Left ventricle myocardium superior (tissue), 1 donor: ENCODE measurements at regions not wholly inside any gene's neighbourhood (a gene's known extent, or its start where the extent isn't known, plus 50 kb on each side); places are given as distances from the start of the nearest gene placed in this dataset.
"Not testable (repeated sequence)": the region's sequence is repeated elsewhere in the genome, so short reads cannot be mapped to it uniquely, and the experiment has no call there.

ENCODE experiments used
- ATAC-seq: fragments of 200-7000 bp; cut with Tn5 transposase; one replicate; pipeline ENCODE4 v1.9.1; 2020; ENCODE audit warnings: mild to moderate bottlenecking, moderate library complexity
- DNase-seq: peaks from one replicate; pipeline ENCODE4 v3.0.0-alpha.2; 2020
- intact Hi-C: fragments of 100-400 bp; cut with micrococcal nuclease; formaldehyde crosslinking; loops from one replicate; pipeline ENCODE4 v1.11.0; 2022
- donor health status: DM: no; HTN: yes; CAD: no; lungs with severe emphysema.

DNA sequence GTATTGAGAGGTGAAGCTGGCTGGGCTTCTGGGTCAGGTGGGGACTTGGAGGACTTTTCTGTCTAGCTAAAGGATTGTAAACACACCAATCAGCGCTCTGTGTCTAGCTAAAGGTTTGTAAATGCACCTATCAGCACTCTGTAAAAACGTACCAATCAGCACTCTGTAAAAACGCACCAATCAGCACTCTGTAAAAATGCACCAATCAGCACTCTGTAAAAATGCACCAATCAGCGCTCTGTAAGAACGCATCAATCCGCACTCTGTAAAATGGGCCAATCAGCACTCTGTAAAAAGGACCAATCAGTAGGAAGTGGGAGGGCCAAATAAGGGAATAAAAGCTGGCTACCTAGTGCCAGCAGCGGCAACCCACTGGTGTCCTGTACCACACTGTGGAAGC is 56.1 kb upstream of the ALG10 start:
- intact Hi-C loops, DNase-seq, ATAC-seq: not testable (repeated sequence)

DNA sequence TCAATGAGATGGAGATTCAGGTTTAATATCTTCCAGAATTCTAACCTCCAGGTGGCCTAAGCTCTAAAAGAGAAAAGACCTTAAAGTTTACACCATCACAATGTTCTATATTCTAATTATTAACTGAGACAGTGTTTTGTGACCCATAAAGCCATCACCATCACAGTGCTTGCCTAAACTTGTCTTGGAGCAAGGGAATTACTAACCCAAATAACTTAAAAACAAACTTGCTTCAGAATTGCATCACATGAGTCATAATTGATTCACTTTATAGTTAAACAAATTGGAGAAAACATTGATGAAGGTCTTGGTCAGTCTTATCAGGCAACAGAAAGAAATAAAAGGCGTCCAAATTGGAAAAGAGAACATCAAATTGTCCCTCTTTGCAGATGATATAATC is 54.5 kb upstream of the ALG10 start:
- intact Hi-C loops = no loop called here
- ATAC-seq = no peak
- no peak for DNase-seq
